IgD-negative memory B cell (primary cell): ENCODE measurements at regions not wholly inside any gene's neighbourhood (a gene's known extent, or its start where the extent isn't known, plus 50 kb on each side); places are given as distances from the start of the nearest gene placed in this dataset.
"Not testable (repeated sequence)": the region's sequence is repeated elsewhere in the genome, so short reads cannot be mapped to it uniquely, and the experiment has no call there.

Experiments
- H3K27ac Mint-ChIP-seq, 3 donors: one replicate each; pipeline ENCODE4 v1.8.0; 2020 to 2022; ENCODE audit warnings: mild to moderate bottlenecking in 3 of 3, mixed read lengths in 3 of 3, moderate library complexity in 1 of 3
- H3K27me3 Mint-ChIP-seq: one replicate; pipeline ENCODE4 v1.8.0; 2021; ENCODE audit warnings: mixed read lengths
- H3K36me3 Mint-ChIP-seq: one replicate; pipeline ENCODE4 v1.8.0; 2020; ENCODE audit warnings: mild to moderate bottlenecking, mixed read lengths
- H3K4me1 Mint-ChIP-seq, 3 donors: one replicate each; pipeline ENCODE4 v1.8.0; 2020 to 2022; ENCODE audit warnings: mixed read lengths in 3 of 3, mild to moderate bottlenecking in 1 of 3
- H3K4me3 Mint-ChIP-seq, 4 donors: one replicate each; pipeline ENCODE4 v1.8.0; 2020 to 2022; ENCODE audit warnings: mild to moderate bottlenecking in 4 of 4, mixed read lengths in 4 of 4, moderate library complexity in 3 of 4
- H3K9me3 Mint-ChIP-seq, 3 donors: one replicate each; pipeline ENCODE4 v1.8.0; 2020 to 2021; ENCODE audit warnings: mixed read lengths in 3 of 3, mild to moderate bottlenecking in 1 of 3

DNA sequence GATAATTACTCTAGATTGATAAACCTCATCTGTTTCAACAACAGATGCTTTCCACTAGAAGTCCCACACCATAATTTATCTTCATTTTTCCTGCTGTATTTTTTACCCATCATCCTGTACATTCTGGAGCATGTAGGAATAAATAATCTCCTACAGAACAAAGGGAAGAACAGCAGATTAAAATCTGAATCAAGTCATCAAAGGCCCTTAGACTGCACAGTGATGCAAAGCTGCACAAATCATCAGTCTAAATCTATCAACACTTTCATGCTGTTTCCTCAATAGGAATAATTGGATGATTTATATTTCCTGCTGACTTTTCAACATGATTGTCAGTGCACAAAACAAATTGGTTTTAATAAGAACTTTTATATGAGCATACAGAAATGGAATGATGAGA lies 1143.9 kb downstream of the STIM2 start:
- no peaks in the 10 kb centered on the region for H3K4me1 Mint-ChIP-seq
- H3K4me3 Mint-ChIP-seq, result no peak overlapping the region
- H3K9me3 Mint-ChIP-seq, result peaks cover 0 to 3% (median 0%) of the 10 kb centered on the region in 3 donors
- H3K36me3 Mint-ChIP-seq, result no peaks in the 10 kb centered on the region
- H3K27me3 Mint-ChIP-seq, result no peaks in the 10 kb centered on the region
- H3K27ac Mint-ChIP-seq, result no peak overlapping the region

DNA sequence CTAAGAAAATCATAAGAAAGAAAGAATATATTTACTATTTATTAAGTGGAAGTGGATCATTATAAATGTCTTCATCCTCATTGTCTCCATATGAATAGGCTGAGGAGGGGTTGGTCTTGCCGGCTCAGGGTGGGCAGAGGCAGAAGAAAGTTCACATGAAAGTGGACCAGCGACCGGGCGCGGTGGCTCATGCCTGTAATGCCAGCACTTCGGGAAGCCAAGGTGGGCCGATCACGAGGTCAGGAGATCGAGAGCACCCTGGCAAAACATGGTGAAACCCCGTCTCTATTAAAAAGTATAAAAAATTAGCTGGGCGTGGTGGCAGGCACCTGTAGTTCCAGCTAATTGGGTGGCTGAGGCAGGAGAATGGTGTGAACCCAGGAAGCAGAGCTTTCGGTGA lies 1145.4 kb downstream of the STIM2 start:
- no peaks in the 10 kb centered on the region for H3K27me3 Mint-ChIP-seq
- H3K4me3 Mint-ChIP-seq, result no peak overlapping the region
- H3K27ac Mint-ChIP-seq, result no peak overlapping the region
- H3K9me3 Mint-ChIP-seq, result no peaks in the 10 kb centered on the region
- no peaks in the 10 kb centered on the region for H3K4me1 Mint-ChIP-seq
- H3K36me3 Mint-ChIP-seq, result no peaks in the 10 kb centered on the region

DNA sequence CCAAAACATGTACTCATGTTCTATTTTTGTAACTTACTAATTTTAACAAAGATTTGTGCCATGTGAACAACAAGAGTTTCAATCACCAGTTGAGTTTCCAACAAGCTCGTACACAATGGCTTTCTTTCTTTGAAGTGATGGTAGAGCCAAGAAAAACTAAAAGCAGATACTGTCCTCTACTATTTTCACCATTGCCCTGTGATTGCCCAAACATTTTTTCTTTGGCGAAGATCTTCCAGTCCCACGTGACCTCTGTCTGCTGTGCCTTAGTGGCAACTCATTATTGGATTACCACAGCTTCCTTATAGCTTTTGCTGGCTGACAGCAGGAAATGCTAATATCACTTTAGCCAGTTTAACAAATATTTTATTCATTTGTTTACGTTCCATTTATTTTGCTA lies 1147.1 kb downstream of the STIM2 start:
- H3K9me3 Mint-ChIP-seq, result no peaks in the 10 kb centered on the region
- no peak overlapping the region for H3K27ac Mint-ChIP-seq
- H3K27me3 Mint-ChIP-seq, result no peaks in the 10 kb centered on the region
- H3K4me3 Mint-ChIP-seq, result no peak overlapping the region
- no peaks in the 10 kb centered on the region for H3K4me1 Mint-ChIP-seq
- no peaks in the 10 kb centered on the region for H3K36me3 Mint-ChIP-seq

DNA sequence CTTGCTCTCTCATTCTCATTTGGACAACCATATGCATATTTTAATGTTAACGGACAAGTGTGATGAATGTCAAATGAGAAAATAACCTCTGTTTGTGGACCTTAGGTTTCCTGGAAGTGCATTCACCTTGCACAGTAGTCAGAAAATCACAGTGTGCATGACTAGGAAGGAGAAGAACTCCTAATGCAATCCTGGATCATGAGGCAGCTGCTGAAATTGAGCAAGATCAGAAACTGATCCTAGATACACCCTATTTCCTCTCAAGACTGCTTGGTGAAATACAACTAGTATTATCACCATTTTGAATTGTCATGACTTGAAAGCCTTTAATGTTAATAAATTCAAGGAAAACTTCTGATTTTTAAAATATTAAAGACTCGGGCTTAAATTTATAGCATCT lies 1148.9 kb downstream of the STIM2 start:
- no peaks in the 10 kb centered on the region for H3K4me1 Mint-ChIP-seq
- H3K36me3 Mint-ChIP-seq, result no peaks in the 10 kb centered on the region
- no peaks in the 10 kb centered on the region for H3K9me3 Mint-ChIP-seq
- no peak overlapping the region for H3K4me3 Mint-ChIP-seq
- no peaks in the 10 kb centered on the region for H3K27me3 Mint-ChIP-seq
- no peak overlapping the region for H3K27ac Mint-ChIP-seq

DNA sequence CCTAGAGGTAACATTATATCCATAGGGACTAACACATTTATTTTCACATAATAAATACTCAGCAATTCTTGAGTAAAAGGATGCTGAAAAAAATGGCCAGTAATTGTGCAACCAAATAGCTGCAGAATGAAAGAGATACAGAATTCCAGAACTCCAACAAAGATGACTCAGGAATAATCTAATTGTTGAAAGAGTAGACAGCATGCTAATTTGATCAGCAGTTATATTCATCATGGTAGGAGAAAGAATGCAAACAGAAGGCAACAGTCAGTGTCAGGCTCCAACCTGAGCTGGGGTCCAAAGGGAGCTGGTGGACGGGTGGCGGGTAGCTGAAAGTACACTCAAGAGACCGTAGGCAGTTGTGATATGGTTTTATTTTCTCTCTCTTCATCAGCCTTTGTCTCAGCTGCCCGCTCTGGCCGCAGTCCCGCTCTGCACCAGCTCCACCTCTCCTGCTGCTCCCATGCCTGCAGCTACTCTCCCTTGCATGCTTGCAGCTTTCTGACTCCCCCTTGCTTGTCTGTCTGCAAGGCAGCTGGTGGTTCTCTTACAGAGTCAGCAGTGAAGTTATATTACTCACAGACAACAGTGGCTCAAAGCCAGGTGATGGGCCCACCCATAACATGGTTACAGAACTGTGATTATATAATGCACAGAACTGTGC lies 1150.1 kb downstream of the STIM2 start:
- no peaks in the 10 kb centered on the region for H3K27me3 Mint-ChIP-seq
- H3K9me3 Mint-ChIP-seq, result no peaks in the 10 kb centered on the region
- H3K27ac Mint-ChIP-seq, result no peak overlapping the region
- H3K4me3 Mint-ChIP-seq, result no peak overlapping the region
- no peaks in the 10 kb centered on the region for H3K4me1 Mint-ChIP-seq
- H3K36me3 Mint-ChIP-seq, result no peaks in the 10 kb centered on the region

DNA sequence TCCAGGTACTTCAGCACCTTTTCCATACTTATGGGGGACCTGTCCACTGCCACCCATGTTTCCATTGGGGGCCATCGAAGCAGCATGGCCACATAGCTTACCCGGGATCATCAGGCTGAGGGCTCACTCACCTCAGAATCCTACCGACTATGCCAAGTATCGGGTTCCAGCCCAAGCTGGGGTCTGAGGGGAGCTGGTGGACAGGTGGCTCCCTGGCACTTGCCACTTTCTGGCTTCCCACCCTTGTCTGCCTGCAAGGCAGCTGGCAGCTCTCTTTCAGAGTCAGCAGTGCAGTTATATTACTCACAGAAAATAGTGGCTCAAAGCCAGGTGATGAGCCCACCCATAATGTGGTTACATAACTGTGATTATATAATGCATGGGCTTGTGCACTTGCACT lies 1153.8 kb downstream of the STIM2 start:
- Mint-ChIP-seq H3K27me3 (no peaks in the 10 kb centered on the region), H3K27ac (no peak overlapping the region), H3K9me3 (peaks cover 0 to 9% (median 2%) of the 10 kb centered on the region in 3 donors), H3K4me1 (no peaks in the 10 kb centered on the region), H3K36me3 (no peaks in the 10 kb centered on the region), H3K4me3 (no peak overlapping the region)

DNA sequence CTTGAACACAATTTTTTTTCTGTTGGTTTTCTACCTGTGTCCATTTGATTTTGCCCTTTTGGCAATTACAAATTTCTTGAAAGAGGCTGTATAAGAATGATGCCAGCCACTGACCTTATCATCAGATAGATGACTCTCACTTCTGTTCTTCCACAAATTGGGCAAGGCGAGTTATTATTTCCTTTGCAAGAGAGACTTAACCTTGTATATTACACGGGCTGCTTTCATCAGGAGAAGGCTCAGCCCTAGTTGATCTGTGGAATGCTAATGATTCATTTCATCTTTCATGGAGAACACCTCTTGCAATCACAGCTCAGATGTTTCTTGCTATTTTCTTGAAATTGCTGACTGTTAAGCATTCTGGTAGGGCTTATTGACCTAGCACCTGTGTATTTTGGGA lies 1155.4 kb downstream of the STIM2 start:
- Mint-ChIP-seq H3K4me1 (no peaks in the 10 kb centered on the region), H3K27ac (no peak overlapping the region), H3K9me3 (peaks cover 0 to 12% (median 3%) of the 10 kb centered on the region in 3 donors), H3K27me3 (no peaks in the 10 kb centered on the region), H3K36me3 (no peaks in the 10 kb centered on the region), H3K4me3 (no peak overlapping the region)

DNA sequence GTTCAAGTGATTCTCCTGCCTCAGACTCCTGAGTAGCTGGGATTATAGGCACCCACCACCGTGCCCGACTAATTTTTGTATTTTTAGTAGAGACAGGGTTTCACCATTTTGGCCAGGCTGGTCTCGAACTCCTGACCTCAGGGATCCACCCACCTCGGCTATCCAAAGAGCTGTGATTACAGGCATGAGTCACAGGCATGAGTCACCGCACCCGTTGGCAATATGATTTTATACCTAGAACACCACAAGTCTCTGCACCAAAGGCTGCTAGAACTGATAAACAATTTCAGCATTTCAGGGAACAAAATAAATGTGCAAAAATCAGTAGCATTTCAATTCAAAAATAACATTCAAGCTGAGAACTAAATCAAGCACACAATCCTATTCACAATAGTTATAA lies 1177.6 kb downstream of the STIM2 start:
- not testable (repeated sequence) for H3K36me3 Mint-ChIP-seq, H3K27me3 Mint-ChIP-seq, H3K9me3 Mint-ChIP-seq, H3K4me1 Mint-ChIP-seq, H3K27ac Mint-ChIP-seq, H3K4me3 Mint-ChIP-seq

DNA sequence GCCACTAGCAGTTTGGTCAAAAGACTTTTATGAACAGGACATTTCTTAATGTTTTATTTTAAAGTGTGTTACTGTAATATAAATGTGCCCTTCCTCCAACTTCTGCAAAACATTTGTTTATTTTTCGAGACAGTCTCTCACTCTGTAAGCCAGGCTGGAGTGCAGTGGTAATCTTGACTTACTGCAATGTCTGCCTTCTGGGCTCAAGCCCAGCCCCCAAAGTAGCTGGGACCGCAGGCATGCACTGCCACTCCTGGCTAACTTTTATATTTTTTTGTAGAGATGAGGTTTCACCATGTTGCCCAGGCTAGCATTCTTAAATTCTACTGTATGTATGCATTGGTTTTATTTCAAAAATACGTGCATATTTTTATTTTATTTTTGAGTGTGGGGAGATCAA lies 1201.9 kb downstream of the STIM2 start:
- Mint-ChIP-seq H3K4me1 (no peaks in the 10 kb centered on the region), H3K9me3 (peaks cover 0 to 7% (median 5%) of the 10 kb centered on the region in 3 donors), H3K27ac (no peak overlapping the region), H3K4me3 (no peak overlapping the region), H3K27me3 (no peaks in the 10 kb centered on the region), H3K36me3 (no peaks in the 10 kb centered on the region)

DNA sequence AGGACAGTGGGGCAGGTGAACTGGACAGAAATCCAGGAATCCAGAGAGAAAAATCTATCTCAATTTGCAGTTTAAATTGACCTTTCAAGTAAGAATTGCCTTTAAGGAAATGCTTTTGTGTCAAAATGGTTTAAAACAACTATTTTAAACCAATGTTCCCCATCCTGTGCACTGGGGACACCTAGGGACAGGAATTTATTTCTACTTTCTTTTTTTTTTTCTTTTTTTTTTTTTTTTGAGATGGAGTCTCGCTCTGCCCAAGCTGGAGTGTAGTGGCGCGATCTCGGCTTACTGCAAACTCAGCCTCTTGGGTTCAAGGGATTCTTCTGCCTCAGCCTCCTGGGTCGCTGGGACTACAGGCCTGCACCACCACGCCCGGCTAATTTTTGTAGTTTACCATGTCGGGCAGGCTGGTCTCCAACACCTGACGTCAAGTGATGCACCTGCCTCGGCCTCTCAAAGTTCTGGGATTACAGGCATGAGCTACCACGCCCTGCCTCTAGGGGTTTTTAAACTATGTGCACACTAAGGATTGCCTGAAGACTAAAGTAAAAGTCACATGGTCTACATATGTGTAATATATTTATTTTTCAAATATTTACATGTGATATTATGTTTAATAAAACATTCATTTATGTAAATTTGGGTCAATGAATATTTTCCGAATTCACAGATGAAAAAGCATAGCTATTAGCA lies 1213.4 kb downstream of the STIM2 start:
- Mint-ChIP-seq H3K9me3 (peaks cover 0 to 3% (median 3%) of the 10 kb centered on the region in 3 donors), H3K4me1 (no peaks in the 10 kb centered on the region), H3K27me3 (no peaks in the 10 kb centered on the region), H3K36me3 (peaks cover 2% of the 10 kb centered on the region), H3K4me3 (no peak overlapping the region), H3K27ac (no peak overlapping the region)

DNA sequence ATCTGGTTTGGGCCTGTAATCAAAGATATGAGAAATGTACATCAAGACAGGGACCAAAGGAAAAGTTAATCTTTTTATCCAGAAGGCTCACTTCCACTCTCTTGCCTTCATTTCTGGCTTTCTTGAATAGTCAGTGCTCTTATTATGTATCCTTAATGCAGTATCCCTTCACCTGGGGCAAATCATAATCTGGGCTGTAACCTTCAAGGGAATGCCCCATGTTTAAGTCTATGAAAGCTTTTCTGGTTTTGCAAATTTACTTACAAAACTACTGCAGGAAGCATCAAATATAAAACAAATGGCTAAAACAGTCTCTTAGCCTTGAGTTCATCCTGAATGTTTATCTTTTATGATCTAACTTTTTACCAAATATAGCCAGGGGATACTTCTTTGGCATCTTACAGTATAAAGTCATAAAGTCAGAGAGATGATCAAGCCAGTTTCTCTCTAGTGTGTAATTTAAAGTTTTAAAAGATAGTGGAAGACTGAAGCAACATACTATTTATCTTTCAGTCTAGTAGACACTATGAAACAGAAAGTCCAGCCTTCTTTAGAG lies 1214.8 kb downstream of the STIM2 start:
- H3K36me3 Mint-ChIP-seq, result peaks cover 2% of the 10 kb centered on the region
- H3K4me3 Mint-ChIP-seq, result no peak overlapping the region
- no peaks in the 10 kb centered on the region for H3K27me3 Mint-ChIP-seq
- H3K27ac Mint-ChIP-seq, result no peak overlapping the region
- no peaks in the 10 kb centered on the region for H3K4me1 Mint-ChIP-seq
- peaks cover 2 to 6% (median 3%) of the 10 kb centered on the region in 3 donors for H3K9me3 Mint-ChIP-seq

DNA sequence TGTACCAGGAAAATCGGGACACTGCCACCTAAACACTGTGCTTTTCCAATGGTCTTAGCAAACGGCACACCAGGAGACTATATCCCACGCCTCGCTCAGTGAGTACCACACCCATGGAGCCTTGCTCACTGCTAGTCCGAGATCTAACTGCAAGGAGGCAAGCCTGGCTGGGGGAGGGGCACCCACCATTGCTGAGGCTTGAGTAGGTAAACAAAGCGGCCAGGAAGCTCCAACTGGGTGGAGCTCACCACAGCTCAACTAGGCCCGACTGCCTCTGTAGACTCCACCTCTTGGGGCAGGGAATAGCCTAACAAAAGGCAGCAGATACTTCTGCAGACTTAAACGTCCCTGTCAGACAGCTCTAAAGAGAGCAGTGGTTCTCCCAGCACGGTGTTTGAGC lies 1216.6 kb downstream of the STIM2 start:
- H3K4me1 Mint-ChIP-seq, H3K27me3 Mint-ChIP-seq, H3K4me3 Mint-ChIP-seq, H3K27ac Mint-ChIP-seq, H3K36me3 Mint-ChIP-seq: not testable (repeated sequence)
- H3K9me3 Mint-ChIP-seq, result peaks cover 1 to 12% (median 4%) of the 10 kb centered on the region in 3 donors

DNA sequence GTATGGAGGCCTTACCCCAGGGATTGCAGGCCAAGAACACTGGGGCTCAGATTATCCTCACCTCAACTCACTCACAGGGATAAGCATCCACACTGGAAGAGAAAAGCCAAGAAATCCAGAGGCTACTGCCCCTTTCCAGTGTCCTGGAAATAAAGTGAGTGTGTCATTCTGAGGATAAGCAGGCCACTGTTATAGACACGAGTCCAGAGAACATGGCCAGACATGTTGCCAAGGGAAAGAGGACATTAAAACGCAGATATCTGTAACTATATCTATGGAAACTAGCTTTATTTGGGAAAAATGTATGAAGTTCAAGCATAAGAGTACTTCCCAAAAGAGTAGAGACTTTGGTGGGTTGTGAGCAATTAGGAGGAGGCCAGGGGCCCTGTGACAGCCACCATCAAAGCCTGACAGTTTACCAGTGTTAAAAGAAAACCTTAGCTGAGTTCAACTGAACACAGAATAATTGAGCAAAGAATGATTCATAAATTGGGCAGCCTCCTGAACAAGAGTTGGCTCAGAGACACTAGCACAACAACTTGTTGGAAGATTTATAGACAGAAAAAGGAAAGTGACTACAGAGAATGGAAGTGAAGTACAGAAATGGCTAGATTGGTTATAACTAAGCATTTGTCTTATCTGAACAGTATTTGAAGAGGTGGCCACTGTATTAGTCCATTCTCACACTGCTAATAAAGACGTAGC lies 1222.2 kb downstream of the STIM2 start:
- H3K36me3 Mint-ChIP-seq, result no peaks in the 10 kb centered on the region
- H3K9me3 Mint-ChIP-seq, result peaks cover 2 to 17% (median 9%) of the 10 kb centered on the region in 3 donors
- H3K27ac Mint-ChIP-seq, result no peak overlapping the region
- no peaks in the 10 kb centered on the region for H3K4me1 Mint-ChIP-seq
- H3K4me3 Mint-ChIP-seq, result no peak overlapping the region
- no peaks in the 10 kb centered on the region for H3K27me3 Mint-ChIP-seq

DNA sequence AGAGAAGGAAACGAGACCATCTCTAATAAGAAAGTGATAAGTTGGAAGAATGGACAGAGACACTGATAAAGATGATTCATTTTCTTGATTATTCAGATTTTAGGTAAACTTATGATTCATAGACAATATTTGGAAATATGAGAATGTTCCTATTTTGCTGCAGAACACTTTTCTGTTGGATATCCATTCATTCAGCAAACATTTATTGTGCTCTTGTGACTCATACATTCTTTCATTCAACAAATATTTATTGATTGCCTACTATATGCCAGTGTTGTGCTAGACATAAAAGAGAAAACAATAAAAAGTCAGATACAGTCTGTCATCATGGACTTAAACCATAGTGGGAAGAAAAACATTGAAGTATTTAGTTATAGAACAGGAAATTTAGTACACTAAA lies 1232.0 kb downstream of the STIM2 start:
- H3K4me1 Mint-ChIP-seq, result no peaks in the 10 kb centered on the region
- H3K27me3 Mint-ChIP-seq, result no peaks in the 10 kb centered on the region
- peaks cover 0 to 8% (median 6%) of the 10 kb centered on the region in 3 donors for H3K9me3 Mint-ChIP-seq
- H3K27ac Mint-ChIP-seq, result no peak overlapping the region
- H3K4me3 Mint-ChIP-seq, result no peak overlapping the region
- no peaks in the 10 kb centered on the region for H3K36me3 Mint-ChIP-seq

DNA sequence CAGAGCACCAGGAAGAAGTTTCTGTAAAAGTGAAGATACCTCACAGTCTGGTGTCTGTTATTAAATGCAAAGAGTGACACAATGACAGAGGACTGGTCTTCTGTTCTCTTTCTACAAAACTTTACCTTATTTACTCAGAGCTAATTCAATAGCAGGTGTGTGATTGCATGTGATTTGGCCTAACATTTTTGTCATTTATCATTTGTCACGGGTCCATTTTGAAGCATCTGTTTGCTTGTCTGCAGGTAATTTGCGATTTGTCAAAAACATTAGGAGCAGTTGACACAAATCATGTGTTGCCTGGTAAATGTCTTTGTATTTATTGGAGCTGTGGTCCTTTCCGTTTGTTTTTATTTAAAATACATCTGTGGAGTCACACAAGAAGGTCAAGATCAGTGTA lies 1232.4 kb downstream of the STIM2 start:
- Mint-ChIP-seq H3K27me3 (no peaks in the 10 kb centered on the region), H3K9me3 (peaks cover 0 to 8% (median 6%) of the 10 kb centered on the region in 3 donors), H3K36me3 (no peaks in the 10 kb centered on the region), H3K4me3 (no peak overlapping the region), H3K27ac (no peak overlapping the region), H3K4me1 (no peaks in the 10 kb centered on the region)
